Trophoblast cell (in vitro differentiated cells and primary cell): ENCODE measurements at regions not wholly inside any gene's neighbourhood (a gene's known extent, or its start where the extent isn't known, plus 50 kb on each side); places are given as distances from the start of the nearest gene placed in this dataset.

Experiments used
- DNase-seq, 2 donors: peaks; one replicate each; pipeline ENCODE4 v3.0.0-alpha.2; 2016
- H2AFZ ChIP-seq: 2 replicates; pipeline ENCODE4 v1.6.1; 2013; ENCODE audit warnings: low read length, moderate library complexity, mild to moderate bottlenecking; ENCODE audit not compliant: insufficient read depth, poor library complexity
- H2AK5ac ChIP-seq: 2 replicates; pipeline ENCODE4 v1.6.1; 2013; ENCODE audit warnings: mild to moderate bottlenecking, low read length
- H2BK120ac ChIP-seq: 2 replicates; pipeline ENCODE4 v1.6.1; 2013; ENCODE audit warnings: low read length, mild to moderate bottlenecking, moderate library complexity; ENCODE audit not compliant: insufficient read depth, poor library complexity
- H2BK12ac ChIP-seq: 2 replicates; pipeline ENCODE4 v1.6.1; 2013; ENCODE audit warnings: mild to moderate bottlenecking, low read length, moderate library complexity
- H2BK5ac ChIP-seq: 2 replicates; pipeline ENCODE4 v1.6.1; 2013; ENCODE audit warnings: low read length, low read depth, moderate library complexity, mild to moderate bottlenecking; ENCODE audit not compliant: poor library complexity
- H3K14ac ChIP-seq: 2 replicates; pipeline ENCODE4 v1.6.1; 2013; ENCODE audit warnings: mild to moderate bottlenecking, low read length
- H3K18ac ChIP-seq: 2 replicates; pipeline ENCODE4 v1.6.1; 2013; ENCODE audit warnings: mild to moderate bottlenecking, low read length
- H3K23ac ChIP-seq: 2 replicates; pipeline ENCODE4 v1.6.1; 2013; ENCODE audit warnings: low read length
- H3K27ac ChIP-seq: 2 replicates; pipeline ENCODE4 v1.5.1; 2013; ENCODE audit warnings: low read depth, mild to moderate bottlenecking, inconsistent platforms, low read length, moderate library complexity
- H3K27me3 ChIP-seq: 2 replicates; pipeline ENCODE4 v1.6.1; 2013; ENCODE audit warnings: inconsistent platforms, mild to moderate bottlenecking, low read length, moderate library complexity; ENCODE audit not compliant: insufficient read depth
- H3K36me3 ChIP-seq, 2 experiments: 1 replicate in 1 of 2; 2 replicates in 1 of 2; pipeline ENCODE4 v1.6.1; 2013; ENCODE audit warnings: low read length in 2 of 2, mild to moderate bottlenecking in 2 of 2, moderate library complexity in 1 of 2; ENCODE audit not compliant: insufficient read depth in 2 of 2, control insufficient read depth in 1 of 2
- H3K4ac ChIP-seq: 2 replicates; pipeline ENCODE4 v1.6.1; 2013; ENCODE audit warnings: low read depth, mild to moderate bottlenecking, low read length, moderate library complexity
- H3K4me1 ChIP-seq, 2 experiments: 1 replicate in 1 of 2; 2 replicates in 1 of 2; pipeline ENCODE4 v1.6.1; 2013; ENCODE audit warnings: low read length in 2 of 2, mild to moderate bottlenecking in 2 of 2, moderate library complexity in 1 of 2; ENCODE audit not compliant: insufficient read depth in 2 of 2, control insufficient read depth in 1 of 2
- H3K4me2 ChIP-seq: 2 replicates; pipeline ENCODE4 v1.6.1; 2013; ENCODE audit warnings: inconsistent platforms, mild to moderate bottlenecking, low read length, moderate library complexity
- H3K4me3 ChIP-seq: 2 replicates; pipeline ENCODE4 v1.5.1; 2013; ENCODE audit warnings: mild to moderate bottlenecking, low read depth, low read length, inconsistent platforms
- H3K79me1 ChIP-seq: one replicate; pipeline ENCODE4 v1.6.1; 2013; ENCODE audit warnings: low read length
- H3K79me2 ChIP-seq: 2 replicates; pipeline ENCODE4 v1.6.1; 2013; ENCODE audit warnings: low read length, mild to moderate bottlenecking; ENCODE audit not compliant: control insufficient read depth, insufficient read depth, poor library complexity
- H3K9ac ChIP-seq: 2 replicates; pipeline ENCODE4 v1.6.1; 2013; ENCODE audit warnings: mild to moderate bottlenecking, low read length
- H3K9me3 ChIP-seq: 2 replicates; pipeline ENCODE4 v1.6.1; 2013; ENCODE audit warnings: low read depth, mild to moderate bottlenecking, control low read depth, inconsistent platforms, low read length; ENCODE audit not compliant: insufficient read depth
- H4K12ac ChIP-seq: 2 replicates; pipeline ENCODE4 v1.6.1; 2013; ENCODE audit warnings: low read depth, mild to moderate bottlenecking, low read length, moderate library complexity
- H4K8ac ChIP-seq: 2 replicates; pipeline ENCODE4 v1.6.1; 2013; ENCODE audit warnings: low read depth, mild to moderate bottlenecking, low read length, moderate library complexity
- H4K91ac ChIP-seq: one replicate; pipeline ENCODE4 v1.6.1; 2013; ENCODE audit warnings: low read depth, mild to moderate bottlenecking, low read length, moderate library complexity
- WGBS: extraction: QIAGEN DNeasy Blood & Tissue Kit; methylation state at CpG from one replicate; pipeline ENCODE4 v1.1.7; 2013; ENCODE audit warnings: missing lambda C conversion rate; ENCODE audit not compliant: insufficient read length, insufficient coverage; ENCODE audit errors: extremely low coverage; 5-methylcytosine and 5-hydroxymethylcytosine counted together

DNA sequence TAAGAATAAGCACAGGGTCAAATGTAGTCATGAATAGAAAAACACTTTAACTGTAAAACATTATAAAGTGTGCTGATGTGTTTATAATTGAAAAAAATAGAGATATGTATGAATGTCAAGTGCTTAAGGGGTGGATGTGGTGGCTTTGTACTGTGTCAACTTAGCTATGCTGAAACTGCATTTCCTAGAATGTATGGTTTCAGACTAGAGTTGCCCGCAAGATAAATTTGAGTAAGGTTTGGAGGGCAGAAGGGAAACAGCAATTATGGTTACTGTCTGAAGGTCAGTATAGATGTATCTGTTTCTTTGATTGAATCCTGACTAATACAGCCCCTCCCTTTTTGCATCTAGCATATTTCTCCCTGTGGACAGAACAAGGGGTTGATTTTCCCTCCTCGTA, 288.1 kb upstream of the MOCS1 start:
- Histone ChIP-seq H3K4me1 (no peaks in the 10 kb centered on the region), H2BK5ac (no peak overlapping the region), H3K27ac (no peak overlapping the region), H3K9ac (no peak overlapping the region), H2BK12ac (no peak overlapping the region), H3K4me3 (no peak overlapping the region), H3K27me3 (no peaks in the 10 kb centered on the region), H3K79me1 (no peaks in the 10 kb centered on the region), H2AFZ (no peak overlapping the region), H3K14ac (no peak overlapping the region), H3K18ac (no peak overlapping the region), H3K4ac (no peak overlapping the region), H4K12ac (no peak overlapping the region), H4K91ac (no peak overlapping the region), H3K4me2 (no peak overlapping the region), H2BK120ac (no peak overlapping the region), H3K36me3 (no peaks in the 10 kb centered on the region), H3K23ac (no peak overlapping the region), H4K8ac (no peak overlapping the region), H2AK5ac (no peak overlapping the region), H3K9me3 (no peaks in the 10 kb centered on the region), H3K79me2 (no peaks in the 10 kb centered on the region)
- no CpG with 5 or more reads among the region's 2 CpGs for WGBS
- no peak for DNase-seq

GRCh38 chr6:40219799-40220198, 285.5 kb upstream of the MOCS1 start:
- H3K18ac ChIP-seq = no peak overlapping the region
- no peak overlapping the region for H2AK5ac ChIP-seq

GRCh38 chr6:40210628-40211056, 276.4 kb upstream of the MOCS1 start:
- Histone ChIP-seq H3K9me3 (peaks cover 3% of the 10 kb centered on the region), H2BK12ac (no peak overlapping the region), H3K4me1 (peaks cover 0 to 4% of the 10 kb centered on the region in 2 experiments), H3K79me2 (no peaks in the 10 kb centered on the region), H2BK5ac (no peak overlapping the region), H3K36me3 (no peaks in the 10 kb centered on the region), H3K18ac (no peak overlapping the region), H4K91ac (no peak overlapping the region), H2BK120ac (no peak overlapping the region), H2AK5ac (no peak overlapping the region), H3K23ac (no peak overlapping the region), H3K9ac (no peak overlapping the region), H3K27me3 (no peaks in the 10 kb centered on the region), H2AFZ (no peak overlapping the region), H3K4ac (no peak overlapping the region), H3K79me1 (no peaks in the 10 kb centered on the region), H4K8ac (no peak overlapping the region), H3K27ac (no peak overlapping the region), H3K4me2 (no peak overlapping the region), H4K12ac (no peak overlapping the region), H3K4me3 (no peak overlapping the region), H3K14ac (no peak overlapping the region)
- WGBS = no CpG with 5 or more reads among the region's 1 CpG
- peak; percentile 57 to 74 for DNase-seq

More at GRCh38 chr6:40219799-40220198, 285.5 kb upstream of the MOCS1 start:
- Histone ChIP-seq H3K79me1 (no peaks in the 10 kb centered on the region), H3K4me2 (no peak overlapping the region), H3K27ac (no peak overlapping the region), H3K23ac (no peak overlapping the region), H2BK5ac (no peak overlapping the region), H2BK120ac (no peak overlapping the region), H3K4me1 (no peaks in the 10 kb centered on the region), H4K91ac (no peak overlapping the region), H3K14ac (no peak overlapping the region), H3K4ac (no peak overlapping the region), H3K9ac (no peak overlapping the region), H2BK12ac (no peak overlapping the region), H4K12ac (no peak overlapping the region), H3K36me3 (no peaks in the 10 kb centered on the region), H3K4me3 (no peak overlapping the region), H3K27me3 (no peaks in the 10 kb centered on the region), H2AFZ (no peak overlapping the region), H4K8ac (no peak overlapping the region), H3K9me3 (no peaks in the 10 kb centered on the region), H3K79me2 (no peaks in the 10 kb centered on the region)
- no peak for DNase-seq
- no CpG with 5 or more reads among the region's 2 CpGs for WGBS

DNA sequence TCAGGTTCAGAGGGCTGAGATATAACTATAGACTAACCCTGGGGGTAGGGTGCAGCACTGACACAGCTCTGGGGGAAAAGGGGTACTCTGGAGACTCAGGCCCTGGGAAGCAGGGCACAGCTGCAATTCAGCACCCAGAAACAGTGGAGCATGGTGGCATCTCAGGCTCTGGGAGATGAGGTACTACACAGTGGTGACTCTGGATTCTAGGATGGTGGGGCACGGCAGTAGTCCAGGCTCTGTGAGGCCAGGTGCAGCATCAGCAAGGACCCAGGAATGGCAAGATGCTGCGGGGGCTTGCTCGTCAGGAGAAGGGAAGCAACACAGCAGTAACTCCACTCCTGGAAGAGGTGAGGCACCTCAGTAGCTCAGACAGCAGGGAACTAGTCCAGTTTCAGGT, 271.5 kb upstream of the MOCS1 start:
- Histone ChIP-seq H3K36me3 (no peaks in the 10 kb centered on the region), H3K4me2 (no peak overlapping the region), H3K4me1 (peaks cover 0 to 4% of the 10 kb centered on the region in 2 experiments), H3K79me1 (no peaks in the 10 kb centered on the region), H3K23ac (no peak overlapping the region), H2BK5ac (no peak overlapping the region), H3K79me2 (no peaks in the 10 kb centered on the region), H3K18ac (no peak overlapping the region), H3K27me3 (no peaks in the 10 kb centered on the region), H3K9me3 (peaks cover 6% of the 10 kb centered on the region), H2AK5ac (no peak overlapping the region), H3K4me3 (no peak overlapping the region), H4K8ac (no peak overlapping the region), H2BK12ac (no peak overlapping the region), H4K91ac (no peak overlapping the region), H2BK120ac (no peak overlapping the region), H3K27ac (no peak overlapping the region), H3K14ac (no peak overlapping the region), H4K12ac (no peak overlapping the region), H2AFZ (no peak overlapping the region), H3K9ac (no peak overlapping the region), H3K4ac (no peak overlapping the region)
- no peak for DNase-seq
- WGBS = no CpG with 5 or more reads among the region's 3 CpGs
